Hematopoietic multipotent progenitor cell treated with erythropoietin and hydrocortisone succinate and interleukin-3 and kit ligand, for 17 days (in vitro differentiated cells): ENCODE measurements at regions not wholly inside any gene's neighbourhood (a gene's known extent, or its start where the extent isn't known, plus 50 kb on each side); places are given as distances from the start of the nearest gene placed in this dataset.

Source experiments
- DNase-seq: peaks from one replicate; pipeline ENCODE4 v3.0.0-alpha.2; 2015; ENCODE audit warnings: low spot score

DNA sequence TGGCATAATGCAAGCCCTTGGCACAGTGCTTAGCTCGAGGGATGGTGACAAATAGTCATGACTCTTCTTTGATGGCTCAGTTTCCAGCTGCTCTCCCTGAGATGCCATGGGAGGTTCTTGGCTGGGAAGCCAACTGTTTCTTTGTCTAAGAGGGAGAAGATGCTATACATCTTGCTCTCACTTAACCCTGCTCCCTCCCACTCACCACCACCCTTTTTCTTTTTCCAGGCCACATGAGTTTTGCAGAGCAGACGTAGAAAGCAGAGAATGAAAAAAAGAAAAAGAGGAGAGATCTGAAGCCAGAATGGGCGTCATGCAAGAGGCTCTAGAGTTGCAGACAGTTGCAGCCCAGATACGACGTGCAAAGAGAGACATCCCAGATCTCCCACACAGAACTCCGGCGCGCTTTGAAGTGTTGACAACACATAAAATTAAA lies 160.5 kb downstream of the FGF18 start:
- DNase-seq, result no peak

DNA sequence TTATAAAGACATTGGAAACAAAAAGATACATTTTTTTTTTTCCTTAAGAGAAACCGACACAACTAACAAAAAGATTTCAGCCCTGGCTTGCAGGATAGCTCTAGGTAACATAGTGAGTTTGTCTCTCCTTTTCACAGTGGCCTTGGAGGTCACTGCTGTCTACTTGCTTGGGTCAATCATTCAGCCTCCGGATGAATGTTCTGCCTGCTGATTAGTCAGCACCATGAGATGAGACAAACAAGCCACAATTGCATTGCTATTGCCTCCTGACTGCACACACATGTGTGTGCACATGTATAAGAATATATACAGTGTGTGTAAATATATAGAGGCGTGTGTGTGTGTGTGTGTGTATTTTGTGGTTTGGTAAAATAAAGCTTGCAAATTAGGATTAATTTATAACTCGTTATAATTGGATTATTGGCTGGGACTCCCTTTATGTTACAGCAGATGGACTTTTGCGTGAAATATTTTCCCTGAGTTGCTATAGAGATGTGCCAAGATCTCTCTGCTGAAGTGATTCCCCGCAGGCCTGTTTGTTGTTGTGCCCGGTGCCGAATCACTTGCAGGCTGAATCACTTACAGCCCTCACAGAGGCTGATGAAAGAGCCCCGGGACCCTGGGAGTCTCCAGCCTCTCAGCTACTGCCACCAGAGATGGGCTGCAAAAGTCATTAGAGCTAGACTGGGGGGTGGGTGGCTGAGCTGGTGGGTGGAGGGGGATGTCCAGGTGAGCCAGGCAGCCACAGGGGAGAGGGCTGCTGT lies 161.2 kb downstream of the FGF18 start:
- DNase-seq, result no peak

GRCh38 chr5:171581781-171582180 lies 162.3 kb downstream of the FGF18 start:
- no peak for DNase-seq

GRCh38 chr5:171582849-171583248 lies 163.4 kb downstream of the FGF18 start:
- no peak for DNase-seq

DNA sequence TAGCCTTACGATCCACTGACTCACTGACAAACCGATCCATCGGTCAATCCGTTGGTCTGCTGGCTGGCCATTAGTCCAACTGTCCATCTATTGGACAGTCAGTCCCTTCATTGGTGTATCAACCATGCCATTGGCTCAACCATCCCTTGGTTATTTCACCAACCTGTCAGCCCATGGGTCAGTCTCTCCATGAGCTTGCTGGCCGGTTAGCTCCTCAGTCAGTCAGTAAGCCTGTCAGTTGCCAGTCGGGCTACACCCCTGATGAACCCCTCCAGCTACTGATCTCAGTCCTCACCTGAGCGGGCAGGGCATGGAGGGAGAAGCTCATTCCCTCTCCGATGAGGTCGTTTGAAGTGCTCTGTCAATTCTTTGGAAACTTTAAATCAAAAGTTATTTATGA lies 166.5 kb downstream of the FGF18 start:
- no peak for DNase-seq

DNA sequence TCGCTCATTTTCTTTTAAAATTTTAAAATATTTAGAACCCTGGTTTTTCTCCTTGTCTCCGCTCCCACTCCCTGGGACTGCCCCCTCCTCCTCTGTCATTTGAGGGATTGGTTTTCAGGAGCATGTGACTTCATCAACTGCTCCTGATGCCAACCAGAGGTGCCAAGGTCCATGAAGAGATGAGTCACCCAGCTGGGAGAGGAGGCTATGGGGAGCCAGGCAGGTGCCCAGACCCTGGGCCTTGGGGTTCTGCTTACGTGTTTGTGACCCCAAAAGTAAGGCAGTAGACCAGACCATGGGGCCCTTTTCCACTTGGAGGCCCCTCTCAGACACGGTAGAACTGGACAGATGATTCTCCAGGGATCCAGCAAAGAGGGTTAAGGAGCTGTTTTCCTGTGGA lies 167.0 kb downstream of the FGF18 start:
- DNase-seq, result no peak

DNA sequence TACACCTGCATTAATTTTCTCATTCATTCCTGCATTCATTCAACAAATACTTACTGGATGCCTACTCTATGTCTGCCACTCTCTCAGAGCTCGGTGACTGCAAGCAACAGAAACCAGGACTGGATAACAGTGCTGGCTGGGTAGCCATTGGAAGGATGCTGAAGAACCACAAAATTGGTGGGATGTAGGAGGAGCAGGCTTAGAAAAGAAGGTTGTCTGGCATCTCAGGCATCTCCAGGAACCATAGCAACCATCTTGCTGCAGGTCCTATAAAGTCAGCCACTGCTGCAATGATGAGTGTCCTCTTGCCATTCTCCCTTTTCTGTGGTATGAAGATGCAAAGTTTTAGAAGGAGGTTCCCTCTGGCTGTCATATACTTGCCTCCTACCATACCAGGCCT lies 168.6 kb downstream of the FGF18 start:
- no peak for DNase-seq

DNA sequence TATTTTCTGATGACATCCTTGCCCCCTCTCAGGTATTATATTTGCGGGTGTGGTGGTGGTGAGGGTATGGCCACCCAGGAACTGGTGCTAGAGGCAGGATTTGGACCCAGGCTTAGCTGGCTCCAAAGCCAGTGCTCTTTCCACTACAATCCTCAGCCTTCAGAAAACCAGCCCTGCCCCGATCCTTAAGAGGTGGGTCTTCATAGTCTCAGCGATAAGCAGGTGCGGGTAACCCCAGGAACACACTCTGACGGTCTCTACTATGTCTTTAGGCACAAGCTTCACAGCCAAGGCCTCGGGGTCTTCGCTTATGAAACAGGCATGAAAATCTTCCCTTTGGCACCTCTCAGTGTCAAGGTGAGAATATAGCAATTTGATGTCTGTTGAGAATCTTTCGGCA lies 169.3 kb downstream of the FGF18 start:
- no peak for DNase-seq

DNA sequence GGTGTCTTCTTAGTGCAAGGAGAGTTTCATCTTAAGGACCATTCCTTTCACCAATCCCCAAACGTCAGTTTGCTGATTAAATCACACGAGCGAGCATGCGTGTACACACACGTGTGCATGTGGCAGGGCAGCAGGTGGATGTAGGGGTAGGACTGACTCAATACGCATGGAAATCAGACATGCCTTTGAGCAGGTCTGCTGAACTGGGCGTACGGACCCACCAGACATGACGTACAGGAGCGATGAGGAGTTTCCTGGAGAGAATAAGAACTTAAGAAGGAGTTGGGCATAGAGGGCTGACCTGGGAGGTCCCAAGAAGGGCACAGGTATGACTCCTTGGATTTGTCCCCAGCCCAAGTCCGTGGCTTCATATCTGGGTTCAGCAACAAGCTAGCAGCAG lies 170.0 kb downstream of the FGF18 start:
- DNase-seq, result no peak

- no peak for DNase-seq
Observed at GRCh38 chr5:171592076-171592475, 172.6 kb downstream of the FGF18 start.

GRCh38 chr5:171592736-171593135 lies 173.3 kb downstream of the FGF18 start:
- no peak for DNase-seq

- DNase-seq, result no peak
Observed at GRCh38 chr5:171593401-171593800, 174.0 kb downstream of the FGF18 start.

DNA sequence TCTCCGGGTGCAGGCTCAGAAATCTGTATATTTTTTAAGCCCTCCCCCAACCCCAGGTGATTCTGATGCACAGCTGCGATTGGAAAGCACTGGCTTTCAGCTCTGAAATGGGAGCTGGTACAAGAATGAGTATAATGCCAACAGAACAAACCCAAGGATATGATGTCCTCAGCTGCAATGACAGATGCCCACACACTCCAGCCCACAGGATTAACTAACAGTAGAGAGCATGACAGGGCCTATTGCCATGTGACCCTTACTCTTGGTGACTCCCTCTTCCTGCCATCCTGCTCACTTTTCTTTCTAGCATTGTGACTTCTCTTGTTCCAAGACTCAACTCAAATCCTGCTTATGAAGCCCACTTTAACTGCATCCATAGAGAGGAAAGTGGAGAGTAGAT lies 174.5 kb downstream of the FGF18 start:
- DNase-seq, result no peak

- no peak for DNase-seq
Observed at GRCh38 chr5:171595401-171595800, 176.0 kb downstream of the FGF18 start.

DNA sequence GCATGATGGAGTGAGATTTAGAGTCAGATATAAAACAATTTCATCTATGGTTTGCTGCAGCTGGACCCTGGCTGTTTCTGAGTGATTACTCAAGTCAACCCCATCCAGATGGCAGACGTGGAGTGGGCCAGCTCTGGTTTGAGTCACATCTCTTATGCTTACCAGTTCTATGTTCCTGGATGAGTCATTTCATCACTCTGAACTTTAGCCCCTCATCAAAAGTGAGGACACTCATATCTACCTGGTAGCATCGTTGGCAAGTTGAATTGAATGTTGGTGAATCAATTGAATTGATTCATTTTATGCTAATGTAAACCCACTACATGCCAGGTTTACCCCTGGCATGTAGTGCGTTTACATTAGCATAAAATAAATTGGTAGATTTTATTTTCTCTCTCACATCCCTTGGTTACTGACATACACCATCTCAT lies 176.4 kb downstream of the FGF18 start:
- no peak for DNase-seq

DNA sequence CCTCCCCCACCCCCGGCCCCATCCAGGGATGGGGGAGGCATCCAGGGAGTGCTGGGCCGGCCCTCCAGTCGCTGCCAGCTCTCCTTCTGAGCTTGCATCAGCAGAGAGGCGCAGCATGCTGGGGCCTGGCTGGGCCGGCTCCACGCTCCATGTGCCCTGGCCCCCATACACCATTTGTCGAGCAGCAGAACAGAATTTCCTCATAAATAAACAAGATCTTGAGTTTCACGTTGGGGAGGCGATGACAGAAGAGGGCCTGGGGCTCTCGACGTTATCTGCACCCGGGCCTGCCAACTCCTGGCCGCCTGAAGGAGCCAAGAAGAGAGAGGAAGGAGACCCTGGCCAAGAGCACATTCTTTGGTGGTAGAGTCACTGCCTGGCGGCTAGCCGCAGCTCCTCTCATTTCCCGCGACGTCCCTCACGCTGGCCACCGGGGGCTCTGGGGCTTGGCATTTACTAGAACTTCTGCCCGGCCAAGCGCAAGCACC lies 177.0 kb downstream of the FGF18 start:
- no peak for DNase-seq

GRCh38 chr5:171597946-171598640 lies 178.6 kb downstream of the FGF18 start:
- DNase-seq, result no peak

GRCh38 chr5:171598641-171599152 lies 179.2 kb downstream of the FGF18 start:
- DNase-seq, result no peak

DNA sequence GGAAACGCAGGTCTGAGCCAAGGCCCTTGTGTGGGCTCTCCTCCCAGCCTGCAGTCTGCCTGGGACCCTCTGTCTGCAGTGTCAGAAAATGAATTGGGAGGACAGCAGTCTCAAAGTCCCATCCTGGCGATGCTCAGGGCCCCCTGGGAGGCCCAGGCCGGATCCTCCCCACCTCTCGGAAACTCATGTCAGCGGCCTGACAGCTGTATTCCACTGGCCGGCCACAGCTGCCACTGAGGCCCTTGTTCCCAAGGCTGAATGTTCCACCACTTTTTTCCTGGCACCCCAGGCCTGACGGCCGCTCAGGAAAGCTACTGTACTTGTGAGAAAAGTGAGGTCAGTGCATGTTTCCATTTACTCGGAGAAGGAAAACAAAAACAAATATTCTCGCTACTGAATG lies 180.0 kb downstream of the FGF18 start:
- no peak for DNase-seq

GRCh38 chr5:171599957-171600612 lies 180.6 kb downstream of the FGF18 start:
- no peak for DNase-seq

GRCh38 chr5:171600741-171601265 lies 181.4 kb downstream of the FGF18 start:
- no peak for DNase-seq

- no peak for DNase-seq
Observed at GRCh38 chr5:171601266-171601881, 181.9 kb downstream of the FGF18 start.
